HL-60 (cell line): ENCODE measurements at regions not wholly inside any gene's neighbourhood (a gene's known extent, or its start where the extent isn't known, plus 50 kb on each side); places are given as distances from the start of the nearest gene placed in this dataset.

Source experiments
- DNase-seq, 2 experiments: peaks; one replicate each; pipeline ENCODE4 v3.0.0-alpha.2; 2010 to 2020; ENCODE audit warnings: low read depth in 1 of 2, low spot score in 1 of 2
- H3K27ac ChIP-seq: fragments of 250-450 bp; sonication (Bioruptor Pico); replicated peaks from 2 replicates; pipeline ENCODE4 v1.5.1; 2020; ENCODE audit warnings: mild to moderate bottlenecking, moderate library complexity
- H3K27me3 ChIP-seq: fragments of 250-450 bp; sonication (Bioruptor Pico); 2 replicates; pipeline ENCODE4 v1.5.1; 2021; ENCODE audit warnings: mild to moderate bottlenecking, moderate library complexity; ENCODE audit not compliant: insufficient read depth, poor library complexity, severe bottlenecking
- H3K4me3 ChIP-seq: replicated peaks from 2 replicates; pipeline ENCODE4 v1.5.1; 2011; ENCODE audit warnings: mild to moderate bottlenecking, control low read depth, low read length; ENCODE audit not compliant: insufficient read depth
- GABPA ChIP-seq: IDR thresholded peaks from 2 replicates; pipeline ENCODE4 v1.6.1; 2012; ENCODE audit warnings: low read depth
- POLR2AphosphoS5 ChIP-seq: IDR thresholded peaks from 2 replicates; pipeline ENCODE4 v1.6.1; 2012; ENCODE audit warnings: low read depth
- REST ChIP-seq: IDR thresholded peaks from 2 replicates; pipeline ENCODE4 v1.6.1; 2012; ENCODE audit warnings: low read depth; ENCODE audit not compliant: insufficient replicate concordance
- SPI1 ChIP-seq: IDR thresholded peaks from 2 replicates; pipeline ENCODE4 v1.6.1; 2012; ENCODE audit warnings: low read depth, mild to moderate bottlenecking, borderline replicate concordance
- TF ChIP-seq, protein P1 (sequence below): IDR thresholded peaks from one replicate; pipeline ENCODE4 v1.5.1; 2011; ENCODE audit warnings: low read length, control low read depth, inconsistent platforms; ENCODE audit not compliant: insufficient read depth

DNA sequence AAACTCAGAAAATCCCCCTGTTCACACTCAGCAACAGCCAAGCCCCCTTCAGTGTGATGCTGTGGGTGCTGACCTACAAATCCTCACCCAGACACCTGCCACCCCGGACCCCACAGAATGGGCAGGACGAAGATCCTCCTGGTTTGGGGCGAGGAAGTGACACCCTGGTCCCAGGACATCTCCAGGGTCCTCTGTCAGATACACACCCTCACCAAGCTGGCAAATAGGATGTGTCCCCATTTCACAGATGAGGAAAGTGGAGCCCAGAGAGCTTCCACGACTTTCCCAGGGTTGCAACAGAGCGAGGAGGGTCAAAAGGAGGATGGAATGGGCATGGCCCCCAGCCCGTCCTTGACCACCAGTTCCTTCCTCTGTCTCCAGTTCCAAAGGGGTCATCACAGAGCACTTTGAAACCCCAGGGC lies 92.0 kb upstream of the AFDN start:
- Histone ChIP-seq H3K4me3 (no peak overlapping the region), H3K27me3 (no peaks in the 10 kb centered on the region), H3K27ac (no peak overlapping the region)
- DNase-seq: no peak
- TF ChIP-seq GABPA: no peak
- TF ChIP-seq REST: no peak
- TF ChIP-seq, protein P1, sequence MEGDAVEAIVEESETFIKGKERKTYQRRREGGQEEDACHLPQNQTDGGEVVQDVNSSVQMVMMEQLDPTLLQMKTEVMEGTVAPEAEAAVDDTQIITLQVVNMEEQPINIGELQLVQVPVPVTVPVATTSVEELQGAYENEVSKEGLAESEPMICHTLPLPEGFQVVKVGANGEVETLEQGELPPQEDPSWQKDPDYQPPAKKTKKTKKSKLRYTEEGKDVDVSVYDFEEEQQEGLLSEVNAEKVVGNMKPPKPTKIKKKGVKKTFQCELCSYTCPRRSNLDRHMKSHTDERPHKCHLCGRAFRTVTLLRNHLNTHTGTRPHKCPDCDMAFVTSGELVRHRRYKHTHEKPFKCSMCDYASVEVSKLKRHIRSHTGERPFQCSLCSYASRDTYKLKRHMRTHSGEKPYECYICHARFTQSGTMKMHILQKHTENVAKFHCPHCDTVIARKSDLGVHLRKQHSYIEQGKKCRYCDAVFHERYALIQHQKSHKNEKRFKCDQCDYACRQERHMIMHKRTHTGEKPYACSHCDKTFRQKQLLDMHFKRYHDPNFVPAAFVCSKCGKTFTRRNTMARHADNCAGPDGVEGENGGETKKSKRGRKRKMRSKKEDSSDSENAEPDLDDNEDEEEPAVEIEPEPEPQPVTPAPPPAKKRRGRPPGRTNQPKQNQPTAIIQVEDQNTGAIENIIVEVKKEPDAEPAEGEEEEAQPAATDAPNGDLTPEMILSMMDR: no peak
- no peak for TF ChIP-seq SPI1
- no peak for TF ChIP-seq POLR2AphosphoS5

GRCh38 chr6:167735084-167735950 lies 91.4 kb upstream of the AFDN start:
- Histone ChIP-seq H3K27ac (no peak overlapping the region), H3K27me3 (no peaks in the 10 kb centered on the region), H3K4me3 (no peak overlapping the region)
- no peak for DNase-seq
- TF ChIP-seq REST (no peak), GABPA (no peak), POLR2AphosphoS5 (no peak), SPI1 (no peak)

DNA sequence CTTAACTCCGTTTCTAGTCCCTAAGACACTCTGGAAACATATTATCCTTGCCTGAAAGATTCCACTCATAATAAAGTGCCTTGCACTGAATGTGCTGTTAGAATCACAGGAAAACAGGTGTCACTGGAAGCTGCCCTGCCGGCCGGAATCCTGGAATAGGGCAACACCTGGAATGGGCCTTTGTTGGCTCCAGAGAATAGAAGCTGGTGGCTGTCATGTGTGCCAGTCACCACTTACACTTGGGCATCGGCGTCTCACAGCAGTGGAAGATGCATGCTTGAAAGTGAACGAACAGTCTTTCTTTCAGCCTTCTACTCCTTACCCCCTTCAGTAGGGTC lies 90.8 kb upstream of the AFDN start:
- H3K27me3 ChIP-seq: no peaks in the 10 kb centered on the region
- TF ChIP-seq POLR2AphosphoS5: no peak
- TF ChIP-seq, protein P1: no peak
- TF ChIP-seq GABPA: no peak
- no peak for TF ChIP-seq SPI1
- TF ChIP-seq REST: no peak

More for the DNA sequence above, 90.8 kb upstream of the AFDN start:
- DNase-seq: no peak
- H3K4me3 ChIP-seq: no peak overlapping the region
- H3K27ac ChIP-seq: no peak overlapping the region
